SK-N-SH (cell line): ENCODE measurements at regions not wholly inside any gene's neighbourhood (a gene's known extent, or its start where the extent isn't known, plus 50 kb on each side); places are given as distances from the start of the nearest gene placed in this dataset.

Source experiments
- CTCF ChIA-PET: fragments of 300-600, 350-600 bp; formaldehyde crosslinking; extraction: SDS; loops from one replicate; lab custom pipeline; 2021; lab: Yijun Ruan, JAX
- POLR2A ChIA-PET: fragments of 350-600 bp; sonication (Branson Sonifier 250); formaldehyde crosslinking; extraction: SDS; loops from one replicate; lab custom pipeline; 2020; ENCODE audit warnings: antibody characterized with exemption, inconsistent platforms; lab: Yijun Ruan, JAX
- DNase-seq: peaks from one replicate; pipeline ENCODE4 v3.0.0; 2012
- H2AFZ ChIP-seq: fragments of 200-600 bp; sonication (generic); 2 replicates; pipeline ENCODE4 v1.8.1; 2016; ENCODE audit warnings: antibody characterized with exemption, mild to moderate bottlenecking, low read depth
- H3F3A ChIP-seq: fragments of 200-600 bp; sonication (generic); replicated peaks from 2 replicates; pipeline ENCODE3; 2016; ENCODE audit warnings: antibody characterized with exemption, mild to moderate bottlenecking; ENCODE audit not compliant: insufficient read depth
- H3K27ac ChIP-seq, 2 experiments: fragments of 200-500 bp in 1 of 2; fragments of 200-600 bp in 1 of 2; sonication (Bioruptor generic) in 1 of 2; sonication (generic), shearing (Covaris generic) in 1 of 2; 2 replicates each; pipeline versions ENCODE4 v1.5.1 to v1.6.1; 2014 to 2016; ENCODE audit warnings: low read depth in 2 of 2, inconsistent platforms in 1 of 2, low read length in 1 of 2, mild to moderate bottlenecking in 1 of 2, mixed read lengths in 1 of 2
- H3K27me3 ChIP-seq: fragments of 200-600 bp; sonication (generic), shearing (Covaris generic); 2 replicates; pipeline ENCODE4 v1.6.1; 2016; ENCODE audit warnings: mixed run types; ENCODE audit not compliant: insufficient read depth
- H3K36me3 ChIP-seq, 2 experiments: fragments of 200-500 bp in 1 of 2; fragments of 200-600 bp in 1 of 2; sonication (Bioruptor generic) in 1 of 2; sonication (generic) in 1 of 2; replicated peaks in 1 of 2; 2 replicates each; pipeline versions ENCODE3 to v1.5.1; 2014 to 2016; ENCODE audit warnings: low read length in 1 of 2, mild to moderate bottlenecking in 1 of 2; ENCODE audit not compliant: insufficient read depth in 2 of 2, control insufficient read depth in 1 of 2
- H3K4me1 ChIP-seq, 2 experiments: fragments of 200-500 bp in 1 of 2; fragments of 200-600 bp in 1 of 2; sonication (Bioruptor generic) in 1 of 2; sonication (generic), shearing (Covaris generic) in 1 of 2; 2 replicates each; pipeline versions ENCODE4 v1.5.1 to v1.6.1; 2014 to 2016; ENCODE audit warnings: low read depth in 1 of 2, low read length in 1 of 2, mixed run types in 1 of 2; ENCODE audit not compliant: insufficient read depth in 2 of 2, control insufficient read depth in 1 of 2
- H3K4me2 ChIP-seq: fragments of 200-600 bp; sonication (generic), shearing (Covaris generic); 2 replicates; pipeline ENCODE4 v1.6.1; 2017; ENCODE audit warnings: mixed run types
- H3K4me3 ChIP-seq, 2 experiments: fragments of 200-500 bp in 1 of 2; fragments of 200-600 bp in 1 of 2; sonication (Bioruptor generic) in 1 of 2; sonication (generic), shearing (Covaris generic) in 1 of 2; 2 replicates each; pipeline versions ENCODE4 v1.5.1 to v1.8.1; 2014 to 2016; ENCODE audit warnings: low read depth in 2 of 2, inconsistent platforms in 1 of 2, low read length in 1 of 2, mild to moderate bottlenecking in 1 of 2, mixed read lengths in 1 of 2, moderate library complexity in 1 of 2
- H3K79me2 ChIP-seq: fragments of 200-600 bp; sonication (generic); 2 replicates; pipeline ENCODE4 v1.8.1; 2017; ENCODE audit warnings: mild to moderate bottlenecking; ENCODE audit not compliant: insufficient read depth
- H3K9ac ChIP-seq: fragments of 200-600 bp; sonication (generic); 2 replicates; pipeline ENCODE4 v1.6.1; 2017; ENCODE audit warnings: mixed run types
- H3K9me2 ChIP-seq: fragments of 200-600 bp; sonication (generic); 2 replicates; pipeline ENCODE4 v1.6.1; 2017; ENCODE audit warnings: mixed run types
- H3K9me3 ChIP-seq: fragments of 200-600 bp; sonication (generic); 2 replicates; pipeline ENCODE4 v1.6.1; 2017; ENCODE audit warnings: mixed run types, mild to moderate bottlenecking, moderate library complexity
- H4K20me1 ChIP-seq: fragments of 200-600 bp; sonication (generic); 2 replicates; pipeline ENCODE4 v1.6.1; 2017; ENCODE audit warnings: mild to moderate bottlenecking, mixed run types; ENCODE audit not compliant: insufficient read depth
- CHD2 ChIP-seq: fragments of 150-350 bp; IDR thresholded peaks from 2 replicates; pipeline ENCODE4 v1.6.1; 2018; ENCODE audit warnings: low read length; ENCODE audit not compliant: partially characterized antibody
- GATA2 ChIP-seq: sonication (generic); formaldehyde crosslinking; IDR thresholded peaks from 2 replicates; pipeline ENCODE4 v1.5.0; 2020; ENCODE audit warnings: mild to moderate bottlenecking, missing genetic modification reagents
- JUND ChIP-seq: IDR thresholded peaks from 2 replicates; pipeline ENCODE4 v1.4.0; 2012
- NRF1 ChIP-seq: IDR thresholded peaks from 2 replicates; pipeline ENCODE4 v1.6.1; 2012; ENCODE audit warnings: low read depth, mild to moderate bottlenecking, low read length
- RAD21 ChIP-seq: IDR thresholded peaks from 2 replicates; pipeline ENCODE4 v1.6.1; 2012; ENCODE audit warnings: mild to moderate bottlenecking, low read length
- RCOR1 ChIP-seq: fragments of 150-350 bp; IDR thresholded peaks from 2 replicates; pipeline ENCODE4 v1.6.1; 2017; ENCODE audit warnings: antibody characterized with exemption, low read length
- SIN3A ChIP-seq: IDR thresholded peaks from 2 replicates; pipeline ENCODE4 v1.6.1; 2012; ENCODE audit warnings: low read depth, mild to moderate bottlenecking, low read length, moderate library complexity, borderline replicate concordance
- SMC3 ChIP-seq: IDR thresholded peaks from 2 replicates; pipeline ENCODE4 v1.6.1; 2012; ENCODE audit warnings: low read depth, low read length, improper control_type of control experiment
- TAF1 ChIP-seq: IDR thresholded peaks from 2 replicates; pipeline ENCODE4 v1.6.1; 2012; ENCODE audit warnings: low read depth, mild to moderate bottlenecking, low read length, moderate library complexity, borderline replicate concordance
- WGBS: methylation state at CpG from one replicate; pipeline ENCODE4 v1.1.6; 2017; ENCODE audit warnings: low lambda C conversion rate; 5-methylcytosine and 5-hydroxymethylcytosine counted together
- TF ChIP-seq, protein P1 (sequence below): IDR thresholded peaks from 2 replicates; pipeline ENCODE4 v1.4.0; 2012; ENCODE audit warnings: low read depth, borderline replicate concordance
- TF ChIP-seq, protein P2 (sequence below): IDR thresholded peaks from 2 replicates; pipeline ENCODE4 v1.6.1; 2012; ENCODE audit warnings: mild to moderate bottlenecking, low read depth, low read length, moderate library complexity
- TF ChIP-seq, protein P3 (sequence below): fragments of 150-350 bp; IDR thresholded peaks from 2 replicates; pipeline ENCODE4 v1.6.1; 2016; ENCODE audit warnings: mild to moderate bottlenecking, low read depth, low read length

DNA sequence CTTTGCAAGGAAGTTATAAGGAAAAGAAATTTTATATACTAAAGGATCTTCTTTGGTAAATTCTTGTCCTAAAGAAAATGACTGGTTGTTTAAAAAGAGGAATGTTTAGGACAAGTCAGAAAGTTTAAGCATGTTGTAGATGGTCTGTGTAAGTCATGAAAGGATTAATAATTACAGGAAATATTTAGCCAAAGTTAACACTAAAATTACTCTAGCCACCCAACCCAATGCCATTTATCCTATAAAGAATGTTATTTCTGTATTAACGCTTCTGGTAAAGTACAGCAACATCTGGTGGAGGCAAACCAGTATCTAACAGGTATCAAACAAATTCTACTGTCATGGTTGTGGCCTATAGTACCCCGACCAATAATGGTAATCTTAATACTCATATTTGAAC lies 546.9 kb upstream of the PKDCC start:
- no peak for TF ChIP-seq SMC3
- TF ChIP-seq JUND = no peak
- no peak for TF ChIP-seq SIN3A
- no peak for TF ChIP-seq NRF1
- TF ChIP-seq, protein P1, sequence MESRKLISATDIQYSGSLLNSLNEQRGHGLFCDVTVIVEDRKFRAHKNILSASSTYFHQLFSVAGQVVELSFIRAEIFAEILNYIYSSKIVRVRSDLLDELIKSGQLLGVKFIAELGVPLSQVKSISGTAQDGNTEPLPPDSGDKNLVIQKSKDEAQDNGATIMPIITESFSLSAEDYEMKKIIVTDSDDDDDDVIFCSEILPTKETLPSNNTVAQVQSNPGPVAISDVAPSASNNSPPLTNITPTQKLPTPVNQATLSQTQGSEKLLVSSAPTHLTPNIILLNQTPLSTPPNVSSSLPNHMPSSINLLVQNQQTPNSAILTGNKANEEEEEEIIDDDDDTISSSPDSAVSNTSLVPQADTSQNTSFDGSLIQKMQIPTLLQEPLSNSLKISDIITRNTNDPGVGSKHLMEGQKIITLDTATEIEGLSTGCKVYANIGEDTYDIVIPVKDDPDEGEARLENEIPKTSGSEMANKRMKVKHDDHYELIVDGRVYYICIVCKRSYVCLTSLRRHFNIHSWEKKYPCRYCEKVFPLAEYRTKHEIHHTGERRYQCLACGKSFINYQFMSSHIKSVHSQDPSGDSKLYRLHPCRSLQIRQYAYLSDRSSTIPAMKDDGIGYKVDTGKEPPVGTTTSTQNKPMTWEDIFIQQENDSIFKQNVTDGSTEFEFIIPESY = no peak
- TF ChIP-seq RAD21 = no peak
- TF ChIP-seq GATA2 (CRISPR knock-in tag) = no peak
- TF ChIP-seq, protein P2, sequence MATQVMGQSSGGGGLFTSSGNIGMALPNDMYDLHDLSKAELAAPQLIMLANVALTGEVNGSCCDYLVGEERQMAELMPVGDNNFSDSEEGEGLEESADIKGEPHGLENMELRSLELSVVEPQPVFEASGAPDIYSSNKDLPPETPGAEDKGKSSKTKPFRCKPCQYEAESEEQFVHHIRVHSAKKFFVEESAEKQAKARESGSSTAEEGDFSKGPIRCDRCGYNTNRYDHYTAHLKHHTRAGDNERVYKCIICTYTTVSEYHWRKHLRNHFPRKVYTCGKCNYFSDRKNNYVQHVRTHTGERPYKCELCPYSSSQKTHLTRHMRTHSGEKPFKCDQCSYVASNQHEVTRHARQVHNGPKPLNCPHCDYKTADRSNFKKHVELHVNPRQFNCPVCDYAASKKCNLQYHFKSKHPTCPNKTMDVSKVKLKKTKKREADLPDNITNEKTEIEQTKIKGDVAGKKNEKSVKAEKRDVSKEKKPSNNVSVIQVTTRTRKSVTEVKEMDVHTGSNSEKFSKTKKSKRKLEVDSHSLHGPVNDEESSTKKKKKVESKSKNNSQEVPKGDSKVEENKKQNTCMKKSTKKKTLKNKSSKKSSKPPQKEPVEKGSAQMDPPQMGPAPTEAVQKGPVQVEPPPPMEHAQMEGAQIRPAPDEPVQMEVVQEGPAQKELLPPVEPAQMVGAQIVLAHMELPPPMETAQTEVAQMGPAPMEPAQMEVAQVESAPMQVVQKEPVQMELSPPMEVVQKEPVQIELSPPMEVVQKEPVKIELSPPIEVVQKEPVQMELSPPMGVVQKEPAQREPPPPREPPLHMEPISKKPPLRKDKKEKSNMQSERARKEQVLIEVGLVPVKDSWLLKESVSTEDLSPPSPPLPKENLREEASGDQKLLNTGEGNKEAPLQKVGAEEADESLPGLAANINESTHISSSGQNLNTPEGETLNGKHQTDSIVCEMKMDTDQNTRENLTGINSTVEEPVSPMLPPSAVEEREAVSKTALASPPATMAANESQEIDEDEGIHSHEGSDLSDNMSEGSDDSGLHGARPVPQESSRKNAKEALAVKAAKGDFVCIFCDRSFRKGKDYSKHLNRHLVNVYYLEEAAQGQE = no peak
- no peak for TF ChIP-seq TAF1
- no peak for TF ChIP-seq CHD2
- no peak for TF ChIP-seq RCOR1
- TF ChIP-seq, protein P3, sequence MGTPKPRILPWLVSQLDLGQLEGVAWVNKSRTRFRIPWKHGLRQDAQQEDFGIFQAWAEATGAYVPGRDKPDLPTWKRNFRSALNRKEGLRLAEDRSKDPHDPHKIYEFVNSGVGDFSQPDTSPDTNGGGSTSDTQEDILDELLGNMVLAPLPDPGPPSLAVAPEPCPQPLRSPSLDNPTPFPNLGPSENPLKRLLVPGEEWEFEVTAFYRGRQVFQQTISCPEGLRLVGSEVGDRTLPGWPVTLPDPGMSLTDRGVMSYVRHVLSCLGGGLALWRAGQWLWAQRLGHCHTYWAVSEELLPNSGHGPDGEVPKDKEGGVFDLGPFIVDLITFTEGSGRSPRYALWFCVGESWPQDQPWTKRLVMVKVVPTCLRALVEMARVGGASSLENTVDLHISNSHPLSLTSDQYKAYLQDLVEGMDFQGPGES = no peak
- H3K4me2 ChIP-seq = no peak overlapping the region
- no peaks in the 10 kb centered on the region for H4K20me1 ChIP-seq
- ChIA-PET CTCF (no interaction called here), POLR2A (no interaction called here)
- H3K79me2 ChIP-seq = no peaks in the 10 kb centered on the region
- H3K9me3 ChIP-seq = peaks cover 6% of the 10 kb centered on the region; the same call in 1 of the 2 replicates
- H3K4me3 ChIP-seq = no peak overlapping the region
- no peak for DNase-seq
- no peaks in the 10 kb centered on the region for H3K4me1 ChIP-seq
- no peaks in the 10 kb centered on the region for H3K9me2 ChIP-seq
- no peaks in the 10 kb centered on the region for H3K36me3 ChIP-seq
- H3K27ac ChIP-seq = no peak overlapping the region
- H3K27me3 ChIP-seq = no peaks in the 10 kb centered on the region
- WGBS = 7% methylated on average over 2 of the region's 2 CpGs
- no peak overlapping the region for H2AFZ ChIP-seq
- H3K9ac ChIP-seq = no peak overlapping the region
- no peaks in the 10 kb centered on the region for H3F3A ChIP-seq
